ENCODE measurements at regions not wholly inside any gene's neighbourhood (a gene's known extent, or its start where the extent isn't known, plus 50 kb on each side); places are given as distances from the start of the nearest gene placed in this dataset.
"Not testable (repeated sequence)": the region's sequence is repeated elsewhere in the genome, so short reads cannot be mapped to it uniquely, and the experiment has no call there.

- no peak for DNase-seq
Observed at GRCh38 chr21:33121715-33122475, 52.0 kb downstream of the OLIG1 start.

DNA sequence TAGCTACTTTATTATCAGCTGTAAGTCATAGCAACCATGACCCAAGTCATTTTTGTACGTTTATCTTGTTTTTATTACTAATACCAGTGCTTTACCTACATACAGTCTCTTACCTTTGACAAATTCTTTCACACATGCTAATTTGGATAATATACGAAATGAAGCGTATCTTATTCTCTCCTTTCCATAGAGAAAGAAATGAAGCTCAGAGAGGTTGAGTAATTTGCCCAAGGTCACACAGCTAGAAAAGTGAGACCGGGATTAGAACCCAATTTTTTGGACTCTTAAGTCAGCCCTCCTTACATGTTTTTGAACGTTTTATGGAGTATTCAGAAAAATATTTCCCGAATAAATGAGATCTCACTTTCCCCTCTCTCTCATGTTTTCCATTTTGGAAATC lies 52.6 kb downstream of the OLIG1 start:
- no peak for DNase-seq

DNA sequence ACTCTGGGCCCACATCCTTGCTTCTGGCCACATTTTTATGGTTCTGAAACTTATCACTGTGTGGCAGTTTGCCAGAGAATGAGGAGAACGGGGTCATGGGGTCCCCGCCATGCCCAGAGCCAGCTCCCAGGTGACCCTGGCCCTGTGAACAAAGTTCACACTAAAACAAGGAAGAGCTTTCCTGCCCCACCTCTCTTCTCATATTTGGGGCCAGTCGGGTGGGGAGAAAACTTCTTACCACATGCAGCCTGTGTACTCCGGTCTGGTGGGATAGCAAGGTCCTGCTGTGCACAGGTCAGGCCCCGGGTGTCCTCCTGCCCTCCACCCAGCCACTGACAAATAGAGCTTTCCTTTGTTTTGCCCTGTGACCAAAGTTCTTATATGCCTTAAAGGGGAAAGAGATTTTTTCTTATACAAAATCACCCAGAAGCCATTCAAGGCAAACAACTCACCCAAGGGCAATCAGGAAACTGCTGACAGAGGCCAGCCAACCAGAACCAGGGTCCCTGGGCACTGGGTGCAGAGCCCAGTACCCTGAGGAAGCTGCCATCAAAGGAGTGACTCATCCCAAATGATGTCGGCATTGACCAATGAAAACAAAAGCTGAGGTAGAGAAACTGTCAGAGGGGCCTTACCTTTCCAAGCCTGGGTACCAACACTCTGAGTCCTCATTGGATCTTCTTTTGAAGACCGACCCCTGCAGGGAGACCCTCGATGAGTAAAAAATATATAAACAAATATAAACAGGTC lies 53.6 kb downstream of the OLIG1 start:
- no peak for DNase-seq

DNA sequence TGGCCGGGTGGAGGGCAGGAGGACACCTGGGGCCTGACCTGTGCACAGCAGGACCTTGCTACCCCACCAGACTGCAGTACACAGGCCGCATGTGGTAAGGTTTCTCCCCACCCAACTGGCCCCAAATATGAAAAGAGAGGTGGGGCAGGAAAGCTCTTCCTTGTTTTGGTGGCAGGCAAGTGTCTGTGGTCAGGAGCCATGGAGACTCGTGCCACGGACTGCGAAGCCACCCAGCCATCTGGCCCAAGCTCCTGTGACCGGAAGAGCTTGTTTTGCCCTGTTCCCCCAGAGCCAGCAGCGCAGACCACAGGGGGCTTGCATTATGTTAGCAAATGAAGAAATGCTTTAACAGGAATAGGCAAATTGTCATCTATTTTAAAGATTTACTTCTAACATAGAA lies 54.9 kb downstream of the OLIG1 start:
- no peak for DNase-seq

DNA sequence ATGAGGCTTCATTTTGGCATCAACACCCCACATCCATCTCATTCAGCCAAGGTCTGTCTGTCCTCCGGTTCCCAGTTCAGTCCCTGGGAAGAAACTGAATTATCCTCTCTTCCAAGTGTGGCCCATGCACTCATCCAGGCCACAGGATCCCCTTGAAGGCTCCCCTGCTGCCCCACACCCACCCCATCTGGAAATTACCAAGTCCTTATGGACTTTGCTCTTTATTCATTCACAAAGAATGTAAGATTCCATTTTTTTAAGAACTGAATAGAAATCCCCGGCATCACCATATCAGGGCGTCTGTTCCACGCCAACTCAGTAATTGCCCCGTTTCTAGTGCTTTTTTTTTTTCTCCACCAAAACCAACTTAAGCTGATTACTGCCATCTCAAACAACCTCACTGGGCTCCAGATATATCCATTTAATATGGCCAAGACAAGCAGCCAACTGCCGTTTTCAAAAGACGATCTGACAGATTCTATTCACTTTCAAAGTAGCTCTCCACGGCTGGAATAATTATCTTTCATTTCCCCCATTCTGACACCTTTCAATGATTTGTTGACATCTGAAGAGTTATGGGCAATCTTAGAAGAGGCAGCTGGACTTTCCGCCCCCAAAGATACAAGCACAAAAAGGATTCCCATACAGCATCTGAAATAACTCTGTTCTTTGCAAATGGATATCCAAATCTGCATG lies 55.9 kb downstream of the OLIG1 start:
- DNase-seq, result no peak

GRCh38 chr21:33126569-33126968 lies 56.6 kb downstream of the OLIG1 start:
- no peak for DNase-seq

GRCh38 chr21:33127154-33127867 lies 57.4 kb downstream of the OLIG1 start:
- peak; percentile 62 for DNase-seq

DNA sequence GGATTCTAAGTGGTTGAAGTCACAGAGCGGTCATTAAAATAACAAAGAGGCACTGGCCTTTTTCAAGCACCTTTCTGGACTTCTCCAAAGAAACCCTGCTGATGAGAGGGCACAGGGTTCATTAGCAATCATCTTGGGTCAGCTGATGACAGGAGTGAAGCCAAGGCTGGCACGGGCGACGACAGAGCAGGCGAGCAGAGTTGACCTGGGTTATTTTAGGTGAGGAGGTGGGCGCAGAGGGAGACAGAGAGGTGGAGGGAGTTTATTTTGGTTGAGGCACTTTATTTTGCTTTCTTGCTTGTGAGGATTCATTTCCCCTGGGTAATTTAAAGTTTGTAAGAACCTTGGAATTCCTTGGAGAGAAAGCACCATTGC lies 57.9 kb downstream of the OLIG1 start:
- DNase-seq, result no peak

DNA sequence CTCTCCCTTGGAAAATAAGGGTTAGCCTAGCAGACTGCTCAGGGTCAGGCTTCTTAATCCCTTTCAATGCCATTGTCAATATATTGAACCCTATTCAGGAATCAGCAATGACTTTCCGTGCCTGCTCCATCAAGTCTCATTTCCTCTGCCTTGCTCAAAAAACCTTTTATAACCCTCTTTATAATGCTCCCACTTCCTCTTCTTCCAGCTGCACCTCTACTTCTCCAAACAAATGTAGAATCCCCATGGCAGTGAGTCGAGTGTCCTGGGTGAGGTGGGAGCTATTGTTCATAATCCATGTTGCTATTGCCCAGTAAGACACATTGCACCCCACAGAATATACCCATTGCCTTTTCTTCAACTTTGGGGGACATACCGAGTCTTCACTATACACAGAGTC lies 58.6 kb downstream of the OLIG1 start:
- no peak for DNase-seq

DNA sequence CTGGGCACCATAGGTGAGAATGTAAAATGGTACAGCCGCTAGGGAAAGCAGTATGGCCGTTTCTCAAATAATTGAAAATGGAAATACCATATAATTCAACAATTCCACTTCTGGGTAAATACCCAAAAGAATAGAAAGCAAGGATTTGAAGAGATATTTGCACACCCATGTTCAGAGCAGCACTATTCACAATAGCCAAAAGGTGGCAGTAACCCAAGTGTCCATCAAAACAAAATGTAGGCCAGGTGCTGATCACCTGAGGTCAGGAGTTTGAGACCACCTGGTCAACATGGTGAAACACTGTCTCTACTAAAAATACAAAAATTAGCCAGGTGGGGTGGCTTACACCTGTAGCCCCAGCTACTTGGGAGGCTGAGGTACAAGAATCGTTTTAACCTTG lies 62.1 kb downstream of the OLIG1 start:
- no peak for DNase-seq

DNA sequence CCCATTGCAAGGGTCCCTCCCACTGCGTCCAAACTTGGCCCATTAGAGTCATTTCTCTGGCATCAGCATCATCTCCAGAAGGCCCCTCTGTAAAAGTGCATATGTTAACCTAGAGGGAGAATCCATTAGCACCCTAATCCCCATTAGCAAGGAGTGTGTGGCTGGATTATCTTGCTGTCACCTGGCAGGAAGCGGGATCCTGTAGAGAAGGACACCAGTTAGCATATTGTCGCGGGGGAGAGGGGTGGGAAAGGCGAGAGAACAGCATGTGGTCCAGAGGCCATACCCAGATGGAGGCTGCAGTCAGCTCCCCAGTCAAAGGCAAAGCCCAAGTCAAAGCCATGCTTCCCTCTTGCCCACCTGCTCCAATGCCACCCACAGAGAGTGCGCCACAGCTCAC lies 64.0 kb downstream of the OLIG1 start:
- no peak for DNase-seq

DNA sequence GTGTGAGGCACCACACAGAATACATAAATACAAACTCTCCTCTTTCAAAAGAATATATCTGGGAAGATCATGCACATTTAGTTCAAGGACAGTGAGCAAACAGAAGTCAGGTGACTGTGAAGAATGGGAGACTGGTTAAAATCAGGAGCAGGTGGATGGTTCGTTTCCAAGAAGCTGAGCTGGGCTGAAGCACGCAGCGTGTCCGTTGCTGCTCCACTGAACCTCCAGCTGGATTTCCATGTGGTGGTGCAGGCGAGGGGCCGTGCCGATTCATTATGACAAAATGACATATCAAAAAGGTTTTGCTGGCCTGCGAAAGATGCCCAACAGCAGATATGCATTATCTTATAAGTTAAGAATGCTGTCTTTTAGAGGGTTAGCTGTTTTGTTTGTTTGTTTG lies 66.0 kb downstream of the OLIG1 start:
- DNase-seq, result no peak

GRCh38 chr21:33136847-33137502 lies 67.0 kb downstream of the OLIG1 start:
- DNase-seq, result no peak

- no peak for DNase-seq
Observed at GRCh38 chr21:33139084-33139483, 69.1 kb downstream of the OLIG1 start.

DNA sequence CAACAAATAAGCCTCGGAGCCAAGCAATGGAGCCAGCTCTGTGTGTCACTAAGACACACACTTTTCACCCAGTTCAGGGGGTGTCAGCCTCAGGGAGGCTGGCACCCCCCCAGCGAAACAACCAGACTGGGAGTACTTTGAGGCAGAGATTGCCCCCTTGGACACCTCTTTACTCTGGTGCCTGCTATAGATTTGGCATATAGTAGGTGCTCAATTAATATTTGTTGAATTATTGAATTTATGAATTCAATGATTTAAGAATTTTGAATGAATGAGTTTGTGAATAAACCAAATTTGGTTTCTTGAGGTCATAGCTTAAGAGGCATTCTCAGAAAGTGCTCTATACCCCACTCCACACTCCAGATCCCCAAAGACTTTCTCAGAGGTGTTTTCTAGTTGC lies 70.3 kb downstream of the OLIG1 start:
- DNase-seq, result no peak

GRCh38 chr21:33146467-33146866 lies 76.5 kb downstream of the OLIG1 start:
- no peak for DNase-seq

DNA sequence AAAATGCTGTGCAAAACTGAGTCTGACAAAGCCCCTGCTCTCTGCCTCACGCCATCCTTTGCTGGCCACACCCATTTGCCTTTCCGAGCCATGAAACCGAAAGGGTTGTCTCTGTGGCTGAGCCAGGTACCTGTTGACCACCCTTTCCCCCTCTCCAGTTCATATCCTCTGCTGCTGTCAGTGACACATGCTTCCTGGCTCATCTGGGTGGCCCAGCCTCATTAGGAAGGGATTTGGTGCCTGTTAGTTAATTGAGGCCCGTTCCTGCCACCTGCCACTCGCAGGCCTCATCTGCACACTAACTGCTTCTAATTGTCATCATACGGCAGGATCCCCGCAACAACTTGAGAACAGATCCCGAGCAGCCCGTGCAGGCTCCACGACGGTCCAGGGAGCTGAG lies 79.2 kb downstream of the OLIG1 start:
- DNase-seq, result no peak

GRCh38 chr21:33150968-33151367 lies 78.8 kb upstream of the IFNAR2 start:
- not testable (repeated sequence) for DNase-seq

DNA sequence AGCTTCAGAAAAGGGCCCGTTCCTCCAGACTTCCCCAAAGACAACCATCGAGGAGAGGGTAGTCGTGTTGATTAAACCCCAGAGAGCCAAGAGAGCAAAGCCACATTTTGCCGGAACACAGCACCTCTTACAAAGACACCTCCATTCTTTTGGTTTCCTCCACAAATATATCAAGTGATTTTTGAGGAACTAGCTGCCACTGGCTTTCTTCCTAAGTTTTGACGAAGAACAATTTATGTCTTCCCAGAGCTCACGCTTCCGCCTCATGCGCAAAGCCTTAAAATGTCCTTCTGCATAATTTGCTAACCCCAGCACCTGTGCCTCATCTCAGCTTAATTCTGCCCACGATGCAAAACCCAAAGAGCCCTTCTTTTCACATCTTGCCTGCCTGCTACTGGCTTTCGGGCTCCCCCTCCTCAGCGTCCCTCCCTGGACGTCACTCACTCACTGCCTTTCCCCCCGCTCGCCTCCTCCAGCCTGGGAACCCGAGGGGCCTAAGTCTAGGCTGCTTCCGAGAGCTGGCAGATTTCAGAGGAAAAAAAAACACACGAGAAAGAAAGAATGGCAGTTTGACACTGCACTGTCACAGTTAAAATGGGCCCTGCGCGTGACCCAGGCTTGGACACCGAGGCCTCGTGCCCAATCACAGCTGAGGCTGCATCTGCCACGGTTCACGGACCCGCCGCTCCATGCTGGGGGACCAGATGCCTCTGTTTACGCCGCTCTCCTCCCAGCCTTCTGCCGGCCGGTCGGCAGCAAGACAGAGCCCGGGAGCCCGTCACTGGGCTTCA lies 77.6 kb upstream of the IFNAR2 start:
- DNase-seq, result no peak

- DNase-seq, result no peak
Observed at GRCh38 chr21:33152732-33153130, 77.0 kb upstream of the IFNAR2 start.

- DNase-seq, result no peak
Observed at GRCh38 chr21:33155005-33155404, 74.7 kb upstream of the IFNAR2 start.

- no peak for DNase-seq
Observed at GRCh38 chr21:33155422-33155821, 74.3 kb upstream of the IFNAR2 start.

All from left hindlimb (tissue), 1 donor.